Mucosa of stomach (tissue), 1 donor: ENCODE measurements at regions not wholly inside any gene's neighbourhood (a gene's known extent, or its start where the extent isn't known, plus 50 kb on each side); places are given as distances from the start of the nearest gene placed in this dataset.

Experiments used
- H3K27me3 ChIP-seq: one replicate; pipeline ENCODE4 v1.7.0; 2013; ENCODE audit warnings: mild to moderate bottlenecking, low read length; ENCODE audit not compliant: control insufficient read depth, insufficient read depth
- H3K36me3 ChIP-seq: one replicate; pipeline ENCODE4 v1.7.0; 2013; ENCODE audit warnings: low read length; ENCODE audit not compliant: control insufficient read depth, insufficient read depth
- H3K4me1 ChIP-seq: one replicate; pipeline ENCODE4 v1.7.0; 2013; ENCODE audit warnings: mild to moderate bottlenecking, low read length; ENCODE audit not compliant: control insufficient read depth, insufficient read depth
- H3K4me3 ChIP-seq: one replicate; pipeline ENCODE4 v1.7.0; 2013; ENCODE audit warnings: low read length
- H3K9ac ChIP-seq: one replicate; pipeline ENCODE4 v1.7.0; 2013; ENCODE audit warnings: mild to moderate bottlenecking, low read length, moderate library complexity
- H3K9me3 ChIP-seq: one replicate; pipeline ENCODE4 v1.7.0; 2013; ENCODE audit warnings: mild to moderate bottlenecking, low read length, moderate library complexity; ENCODE audit not compliant: control insufficient read depth
- donor health status: Pancreatic carcinoma.

DNA sequence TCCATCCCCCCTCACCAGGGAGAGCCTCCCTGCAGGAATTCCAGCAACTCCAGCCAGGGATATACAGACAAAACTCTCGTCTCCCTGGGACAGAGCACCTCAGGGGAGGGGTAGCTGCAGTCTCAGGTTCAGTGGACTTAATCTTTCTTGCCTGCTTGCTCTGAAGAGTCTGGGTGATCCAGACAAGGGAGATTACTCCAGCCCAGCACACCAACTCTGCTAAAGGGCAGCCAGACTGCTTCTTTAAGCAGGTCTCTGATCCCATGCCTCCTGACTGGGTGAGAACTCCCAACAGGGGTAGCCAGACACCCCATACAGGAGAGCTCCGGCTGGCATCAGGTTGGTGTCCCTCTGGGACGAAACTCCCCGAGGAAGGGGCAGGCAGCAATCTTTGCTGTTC lies 888.7 kb downstream of the RAB28 start:
- H3K36me3 ChIP-seq = no peaks in the 10 kb centered on the region

DNA sequence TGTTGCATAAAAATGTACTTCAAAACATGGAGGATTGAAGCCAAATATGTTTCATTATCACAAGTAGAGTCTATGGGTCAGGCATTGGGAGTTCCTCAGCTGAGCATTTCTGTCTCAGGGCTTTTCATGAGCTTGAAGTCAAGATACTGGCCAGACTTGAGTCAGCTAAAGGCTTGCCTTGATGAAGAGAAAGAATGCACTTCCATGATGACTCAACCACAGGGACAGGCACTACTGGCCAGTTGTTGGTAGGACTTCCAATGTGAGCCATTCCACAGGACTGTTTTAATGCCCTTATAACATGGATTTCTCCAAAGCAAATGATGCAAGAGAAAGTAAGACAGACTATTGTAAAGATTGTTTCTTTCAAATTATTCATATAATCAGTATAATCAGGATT lies 895.6 kb downstream of the RAB28 start:
- no peaks in the 10 kb centered on the region for H3K9me3 ChIP-seq
- H3K36me3 ChIP-seq = no peaks in the 10 kb centered on the region
- H3K4me3 ChIP-seq = no peak overlapping the region
- H3K27me3 ChIP-seq = no peaks in the 10 kb centered on the region
- no peaks in the 10 kb centered on the region for H3K4me1 ChIP-seq
- no peak overlapping the region for H3K9ac ChIP-seq

More for the DNA sequence above, 888.7 kb downstream of the RAB28 start:
- Histone ChIP-seq H3K4me1 (no peaks in the 10 kb centered on the region), H3K9me3 (no peaks in the 10 kb centered on the region), H3K4me3 (no peak overlapping the region), H3K9ac (no peak overlapping the region), H3K27me3 (no peaks in the 10 kb centered on the region)

GRCh38 chr4:12586242-12587006 lies 897.7 kb downstream of the RAB28 start:
- H3K4me3 ChIP-seq = no peak overlapping the region

GRCh38 chr4:12584116-12584875 lies 899.8 kb downstream of the RAB28 start:
- H3K27me3 ChIP-seq = no peaks in the 10 kb centered on the region

More at GRCh38 chr4:12586242-12587006, 897.7 kb downstream of the RAB28 start:
- H3K9ac ChIP-seq = no peak overlapping the region
- no peaks in the 10 kb centered on the region for H3K27me3 ChIP-seq
- no peaks in the 10 kb centered on the region for H3K4me1 ChIP-seq
- no peaks in the 10 kb centered on the region for H3K36me3 ChIP-seq
- H3K9me3 ChIP-seq = no peaks in the 10 kb centered on the region

DNA sequence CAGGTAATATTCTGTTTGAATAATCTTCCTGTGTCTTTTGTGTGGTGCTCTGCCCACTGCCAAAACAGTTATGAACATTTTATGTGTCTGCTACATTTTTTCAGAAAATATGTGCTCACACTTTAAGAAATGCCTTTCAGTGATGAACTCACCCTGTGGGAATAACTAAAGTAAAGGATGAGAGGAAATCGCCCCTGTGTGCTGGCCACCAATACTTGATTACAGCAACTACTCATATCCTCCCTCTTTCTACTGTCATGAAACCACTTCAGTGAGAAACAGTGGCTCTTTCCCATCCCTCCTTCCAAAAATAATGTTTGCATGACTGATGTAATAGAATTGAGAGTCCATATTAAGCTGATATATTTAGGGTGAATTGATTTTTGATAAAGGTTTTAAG lies 900.9 kb downstream of the RAB28 start:
- H3K4me1 ChIP-seq = no peaks in the 10 kb centered on the region
- no peak overlapping the region for H3K9ac ChIP-seq
- no peaks in the 10 kb centered on the region for H3K9me3 ChIP-seq
- no peaks in the 10 kb centered on the region for H3K27me3 ChIP-seq
- no peaks in the 10 kb centered on the region for H3K36me3 ChIP-seq
- no peak overlapping the region for H3K4me3 ChIP-seq

More at GRCh38 chr4:12584116-12584875, 899.8 kb downstream of the RAB28 start:
- Histone ChIP-seq H3K36me3 (no peaks in the 10 kb centered on the region), H3K9ac (no peak overlapping the region), H3K4me3 (no peak overlapping the region), H3K4me1 (no peaks in the 10 kb centered on the region), H3K9me3 (no peaks in the 10 kb centered on the region)

GRCh38 chr4:12580787-12581186 lies 903.4 kb downstream of the RAB28 start:
- Histone ChIP-seq H3K36me3 (no peaks in the 10 kb centered on the region), H3K27me3 (no peaks in the 10 kb centered on the region), H3K9me3 (no peaks in the 10 kb centered on the region), H3K9ac (no peak overlapping the region), H3K4me1 (no peaks in the 10 kb centered on the region), H3K4me3 (no peak overlapping the region)

DNA sequence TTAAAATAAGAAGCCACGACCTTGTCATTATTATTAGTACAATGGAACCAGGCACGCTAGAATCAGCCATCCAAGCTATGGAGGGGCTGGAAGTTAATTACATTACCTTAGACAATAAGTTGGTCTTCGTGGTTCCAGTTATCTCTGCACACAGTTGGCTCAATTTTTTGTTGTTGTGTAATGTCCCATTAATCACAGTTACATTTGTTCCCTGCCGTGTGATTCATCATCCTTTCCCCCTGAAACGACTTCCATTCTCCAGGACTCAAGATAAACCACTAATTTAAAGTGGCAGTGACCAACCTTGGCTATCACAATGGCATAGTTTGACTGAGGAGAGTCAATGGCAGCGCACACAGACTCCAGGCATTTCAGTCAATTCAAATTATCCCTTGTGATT lies 905.0 kb downstream of the RAB28 start:
- Histone ChIP-seq H3K9ac (no peak overlapping the region), H3K4me1 (no peaks in the 10 kb centered on the region), H3K9me3 (no peaks in the 10 kb centered on the region), H3K36me3 (no peaks in the 10 kb centered on the region), H3K27me3 (no peaks in the 10 kb centered on the region), H3K4me3 (no peak overlapping the region)

DNA sequence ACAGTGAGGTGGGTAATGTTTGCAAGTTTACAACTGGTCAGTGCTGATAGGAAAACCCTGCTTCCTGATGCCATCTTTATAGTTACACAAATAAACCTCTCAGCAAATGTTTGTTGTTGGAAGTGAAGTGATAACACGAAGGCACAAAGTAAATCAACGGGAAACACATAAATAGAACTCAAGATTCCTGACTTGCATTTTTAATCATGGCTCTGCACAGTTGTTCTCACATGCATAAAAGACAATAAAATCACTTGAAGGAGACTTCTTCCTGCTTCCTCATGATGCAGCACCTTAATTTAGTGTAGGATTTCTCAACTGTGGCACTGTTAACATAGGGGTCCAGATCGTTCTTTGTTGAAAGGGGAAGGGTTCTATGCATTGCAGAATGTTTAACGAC lies 907.7 kb downstream of the RAB28 start:
- Histone ChIP-seq H3K9me3 (no peaks in the 10 kb centered on the region), H3K4me3 (no peak overlapping the region), H3K36me3 (no peaks in the 10 kb centered on the region), H3K9ac (no peak overlapping the region), H3K4me1 (no peaks in the 10 kb centered on the region), H3K27me3 (no peaks in the 10 kb centered on the region)

- Histone ChIP-seq H3K36me3 (no peaks in the 10 kb centered on the region), H3K27me3 (no peaks in the 10 kb centered on the region), H3K4me3 (no peak overlapping the region), H3K4me1 (no peaks in the 10 kb centered on the region), H3K9ac (no peak overlapping the region), H3K9me3 (no peaks in the 10 kb centered on the region)
These were observed 910.4 kb downstream of the RAB28 start for GRCh38 chr4:12573716-12574115.

DNA sequence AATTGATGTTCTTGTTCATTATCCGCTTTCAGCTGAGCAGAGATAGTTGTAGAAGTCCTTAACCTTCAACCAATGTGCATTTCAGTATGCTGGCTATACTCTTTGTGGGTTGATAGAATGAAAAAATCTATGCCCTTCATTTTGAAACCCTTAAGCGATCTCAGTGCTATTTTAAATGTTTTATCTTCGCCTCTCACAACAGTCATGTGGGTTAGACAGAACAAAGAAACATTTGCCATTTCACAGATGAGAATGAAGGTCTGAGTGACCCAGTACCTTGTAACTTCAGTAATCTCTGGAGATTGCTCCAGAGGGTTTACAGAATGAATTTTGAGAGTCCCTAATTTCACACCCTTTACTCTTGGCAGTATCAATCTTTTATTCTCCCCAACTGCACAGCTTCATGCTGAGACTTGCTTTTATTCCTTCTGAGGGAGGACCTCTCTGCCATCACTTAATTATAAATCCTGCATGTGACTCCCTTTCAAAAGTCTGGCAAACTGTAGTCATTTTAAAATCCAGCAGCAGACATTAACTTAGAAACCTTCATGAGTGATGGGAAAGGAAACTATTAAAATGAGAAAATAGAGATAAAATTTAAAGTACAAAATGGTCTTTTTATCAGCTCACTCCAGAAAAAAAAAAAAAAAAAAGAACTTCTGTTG lies 921.5 kb downstream of the RAB28 start:
- Histone ChIP-seq H3K4me1 (no peaks in the 10 kb centered on the region), H3K4me3 (no peak overlapping the region), H3K9me3 (no peaks in the 10 kb centered on the region), H3K9ac (no peak overlapping the region), H3K27me3 (no peaks in the 10 kb centered on the region), H3K36me3 (no peaks in the 10 kb centered on the region)

DNA sequence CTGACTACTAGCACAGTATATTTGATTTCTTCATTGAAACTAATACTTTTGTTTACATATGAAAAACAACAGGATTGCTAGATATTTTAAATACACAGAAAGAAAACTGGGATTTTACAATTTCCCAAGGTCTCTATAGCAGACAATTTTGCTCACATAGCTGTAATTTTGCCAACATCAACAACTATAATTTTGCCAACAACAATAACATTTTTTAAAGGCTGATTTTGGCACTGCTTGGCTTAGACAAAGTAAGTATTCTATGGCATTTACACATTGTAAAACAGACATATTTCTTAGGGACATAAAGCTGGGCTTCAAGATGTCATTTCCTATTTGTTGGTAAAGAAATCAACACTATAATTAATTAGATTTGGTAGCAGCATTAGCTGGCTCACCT lies 922.1 kb downstream of the RAB28 start:
- Histone ChIP-seq H3K9ac (no peak overlapping the region), H3K36me3 (no peaks in the 10 kb centered on the region), H3K4me1 (no peaks in the 10 kb centered on the region), H3K27me3 (no peaks in the 10 kb centered on the region), H3K9me3 (no peaks in the 10 kb centered on the region), H3K4me3 (no peak overlapping the region)

GRCh38 chr4:12555011-12555410 lies 929.1 kb downstream of the RAB28 start:
- Histone ChIP-seq H3K9ac (no peak overlapping the region), H3K9me3 (no peaks in the 10 kb centered on the region), H3K27me3 (no peaks in the 10 kb centered on the region), H3K4me3 (no peak overlapping the region), H3K4me1 (no peaks in the 10 kb centered on the region), H3K36me3 (no peaks in the 10 kb centered on the region)
